ENCODE measurements at regions not wholly inside any gene's neighbourhood (a gene's known extent, or its start where the extent isn't known, plus 50 kb on each side); places are given as distances from the start of the nearest gene placed in this dataset.

GRCh38 chr5:145010834-145011233 lies 824.3 kb downstream of the PRELID2 start:
- no peak for TF ChIP-seq EZH2 (IDR thresholded peaks at IDR 0.05; ENCODE audit: insufficient read depth, low read length)
- TF ChIP-seq CTCF (IDR thresholded peaks at IDR 0.05; ENCODE audit: insufficient read depth, low read depth, low read length): no peak

Data from astrocyte (in vitro differentiated cells and primary cell).